HEK293T (cell line): ENCODE measurements at regions not wholly inside any gene's neighbourhood (a gene's known extent, or its start where the extent isn't known, plus 50 kb on each side); places are given as distances from the start of the nearest gene placed in this dataset.
"Not testable (repeated sequence)": the region's sequence is repeated elsewhere in the genome, so short reads cannot be mapped to it uniquely, and the experiment has no call there.

ENCODE experiments used
- CTCF ChIA-PET: fragments of 350-600 bp; formaldehyde crosslinking; extraction: SDS; loops from one replicate; lab custom pipeline; 2021; ENCODE audit warnings: antibody characterized with exemption, inconsistent platforms; lab: Yijun Ruan, JAX
- POLR2A ChIA-PET: fragments of 350-600 bp; formaldehyde crosslinking; extraction: SDS; loops from one replicate; lab custom pipeline; 2020; ENCODE audit warnings: antibody characterized with exemption, inconsistent platforms; lab: Yijun Ruan, JAX
- DNase-seq: peaks from one replicate; pipeline ENCODE4 v3.0.0; 2012; ENCODE audit warnings: mixed read lengths; ENCODE audit errors: extremely low spot score
- ARNT ChIP-seq: fragments of 450-650 bp; IDR thresholded peaks from 2 replicates; pipeline ENCODE4 v1.6.1; 2017; ENCODE audit warnings: mild to moderate bottlenecking
- BHLHE40 ChIP-seq: fragments of 450-650 bp; IDR thresholded peaks from 2 replicates; pipeline ENCODE4 v1.6.1; 2016; ENCODE audit warnings: mild to moderate bottlenecking, moderate library complexity, borderline replicate concordance
- CTBP1 ChIP-seq: fragments of 450-650 bp; IDR thresholded peaks from 2 replicates; pipeline ENCODE4 v1.6.1; 2016; ENCODE audit warnings: borderline replicate concordance
- ELF4 ChIP-seq: fragments of 450-650 bp; IDR thresholded peaks from 2 replicates; pipeline ENCODE4 v1.6.1; 2017; ENCODE audit warnings: antibody characterized with exemption
- FOXA1 ChIP-seq: fragments of 450-650 bp; IDR thresholded peaks from 2 replicates; pipeline ENCODE4 v1.6.1; 2016; ENCODE audit warnings: mild to moderate bottlenecking
- FOXK2 ChIP-seq: fragments of 450-650 bp; IDR thresholded peaks from 2 replicates; pipeline ENCODE4 v1.6.1; 2016; ENCODE audit warnings: mild to moderate bottlenecking
- FOXM1 ChIP-seq: fragments of 450-650 bp; IDR thresholded peaks from 2 replicates; pipeline ENCODE4 v1.6.1; 2017; ENCODE audit warnings: mild to moderate bottlenecking, borderline replicate concordance
- HDGF ChIP-seq: fragments of 450-650 bp; IDR thresholded peaks from 2 replicates; pipeline ENCODE4 v1.6.1; 2017; ENCODE audit warnings: antibody characterized with exemption, borderline replicate concordance
- L3MBTL2 ChIP-seq: fragments of 450-650 bp; conservative IDR thresholded peaks from 2 replicates; pipeline ENCODE4 v1.6.1; 2016; ENCODE audit warnings: mild to moderate bottlenecking
- LEF1 ChIP-seq: fragments of 450-650 bp; IDR thresholded peaks from 2 replicates; pipeline ENCODE4 v1.6.1; 2017; ENCODE audit warnings: mild to moderate bottlenecking, borderline replicate concordance
- NFRKB ChIP-seq: fragments of 450-650 bp; IDR thresholded peaks from 2 replicates; pipeline ENCODE4 v1.6.1; 2016; ENCODE audit warnings: mild to moderate bottlenecking, moderate library complexity
- PKNOX1 ChIP-seq: fragments of 450-650 bp; IDR thresholded peaks from 2 replicates; pipeline ENCODE4 v1.6.1; 2016
- SP1 ChIP-seq: fragments of 450-650 bp; IDR thresholded peaks from 2 replicates; pipeline ENCODE4 v1.6.1; 2017
- SUZ12 ChIP-seq: fragments of 450-650 bp; IDR thresholded peaks from 2 replicates; pipeline ENCODE4 v1.6.1; 2016; ENCODE audit warnings: mild to moderate bottlenecking
- TARDBP ChIP-seq: fragments of 450-650 bp; IDR thresholded peaks from 2 replicates; pipeline ENCODE4 v1.6.1; 2016
- ZNF384 ChIP-seq: fragments of 450-650 bp; IDR thresholded peaks from 2 replicates; pipeline ENCODE4 v1.6.1; 2016

GRCh38 chr2:114350186-114350725 is 92.2 kb upstream of the DPP10 start:
- ChIA-PET CTCF (no interaction called here), POLR2A (no interaction called here)
- no peak for DNase-seq
- TF ChIP-seq FOXK2 (no peak), ZNF384 (no peak), L3MBTL2 (no peak), FOXM1 (no peak), CTBP1 (no peak), NFRKB (no peak), BHLHE40 (no peak), SP1 (no peak), HDGF (no peak)

GRCh38 chr2:114352988-114353387 is 89.5 kb upstream of the DPP10 start:
- ChIA-PET CTCF (no interaction called here), POLR2A (no interaction called here)
- no peak for DNase-seq
- no peak for TF ChIP-seq PKNOX1
- TF ChIP-seq ELF4, result no peak
- TF ChIP-seq BHLHE40, result no peak
- no peak for TF ChIP-seq ARNT
- no peak for TF ChIP-seq FOXA1
- TF ChIP-seq SP1, result no peak
- no peak for TF ChIP-seq HDGF
- TF ChIP-seq LEF1, result no peak
- no peak for TF ChIP-seq FOXM1
- no peak for TF ChIP-seq L3MBTL2
- TF ChIP-seq NFRKB, result no peak
- TF ChIP-seq TARDBP, result no peak
- TF ChIP-seq ZNF384, result no peak
- TF ChIP-seq CTBP1, result no peak
- TF ChIP-seq SUZ12, result no peak
- TF ChIP-seq FOXK2, result no peak

GRCh38 chr2:114354199-114354598 is 88.2 kb upstream of the DPP10 start:
- no peak for DNase-seq
- POLR2A ChIA-PET, result no interaction called here
- TF ChIP-seq SUZ12 (no peak), ZNF384 (no peak), LEF1 (no peak), BHLHE40 (no peak), FOXK2 (no peak), L3MBTL2 (no peak), ARNT (no peak), CTBP1 (no peak), PKNOX1 (no peak), TARDBP (no peak), SP1 (no peak), FOXA1 (no peak), HDGF (no peak), ELF4 (no peak)
- CTCF ChIA-PET, result no interaction called here

GRCh38 chr2:114368705-114369104 is 73.7 kb upstream of the DPP10 start:
- CTCF ChIA-PET, result no interaction called here

GRCh38 chr2:114371721-114372120 is 70.7 kb upstream of the DPP10 start:
- DNase-seq, POLR2A ChIA-PET, CTCF ChIA-PET: not testable (repeated sequence)

More at GRCh38 chr2:114368705-114369104, 73.7 kb upstream of the DPP10 start:
- TF ChIP-seq HDGF (no peak), SUZ12 (no peak)
- DNase-seq, result no peak
- POLR2A ChIA-PET, result no interaction called here

GRCh38 chr2:114373591-114373990 is 68.8 kb upstream of the DPP10 start:
- DNase-seq, result no peak
- ChIA-PET POLR2A (no interaction called here), CTCF (no interaction called here)
- TF ChIP-seq ARNT (no peak), FOXK2 (no peak), NFRKB (no peak), HDGF (no peak), PKNOX1 (no peak), FOXM1 (no peak), CTBP1 (no peak), TARDBP (no peak), BHLHE40 (no peak), ZNF384 (no peak), ELF4 (no peak), SP1 (no peak), SUZ12 (no peak), FOXA1 (no peak), LEF1 (no peak), L3MBTL2 (no peak)

- ChIA-PET POLR2A (no interaction called here), CTCF (no interaction called here)
- DNase-seq, result no peak
- TF ChIP-seq ELF4, result no peak
- TF ChIP-seq FOXK2, result no peak
- TF ChIP-seq FOXA1, result no peak
- TF ChIP-seq TARDBP, result no peak
- no peak for TF ChIP-seq SP1
- TF ChIP-seq BHLHE40, result no peak
- TF ChIP-seq CTBP1, result no peak
- no peak for TF ChIP-seq HDGF
- no peak for TF ChIP-seq L3MBTL2
- TF ChIP-seq ARNT, result no peak
- TF ChIP-seq SUZ12, result no peak
- TF ChIP-seq ZNF384, result no peak
- TF ChIP-seq NFRKB, result no peak
Observed at GRCh38 chr2:114384441-114384840, 58.0 kb upstream of the DPP10 start.
